ENCODE measurements at regions not wholly inside any gene's neighbourhood (a gene's known extent, or its start where the extent isn't known, plus 50 kb on each side); places are given as distances from the start of the nearest gene placed in this dataset.

DNA sequence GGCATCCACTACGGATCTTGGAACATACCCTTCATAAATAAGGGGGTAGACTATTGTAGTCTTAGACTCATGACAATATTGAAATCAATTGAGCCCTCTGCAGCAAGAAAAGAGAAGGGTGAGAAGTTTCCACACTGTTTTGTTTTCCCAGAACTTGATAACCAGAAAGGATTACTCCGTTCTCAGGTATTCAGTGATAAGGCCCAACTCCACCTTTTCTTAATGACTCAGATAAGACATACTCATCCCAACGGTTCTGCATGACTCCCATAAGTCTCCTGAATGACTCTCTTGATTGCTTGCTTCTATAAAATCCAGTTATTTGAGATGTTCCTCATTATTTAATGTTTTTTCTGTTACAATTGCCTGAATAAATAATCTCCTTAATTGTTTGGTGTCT lies 111.7 kb downstream of the PABPC4L start:
- TF ChIP-seq CTCF (IDR thresholded peaks at IDR 0.05) (no peak), POLR2A (IDR thresholded peaks at IDR 0.05) (no peak)

Measured in uterus (tissue), 2 donors.